GM23338 (cell line): ENCODE measurements at regions not wholly inside any gene's neighbourhood (a gene's known extent, or its start where the extent isn't known, plus 50 kb on each side); places are given as distances from the start of the nearest gene placed in this dataset.

Experiments used
- ATAC-seq: fragments of 200-7000 bp; cut with Tn5 transposase; 3 replicates; pipeline ENCODE4 v1.9.1; 2020
- DNase-seq: peaks from one replicate; pipeline ENCODE4 v3.0.0-alpha.2; 2015; ENCODE audit warnings: low spot score
- H2AFZ ChIP-seq: fragments of 200-600 bp; sonication (generic); 2 replicates; pipeline ENCODE4 v1.8.0; 2016; ENCODE audit warnings: antibody characterized with exemption, mild to moderate bottlenecking, moderate library complexity
- H3F3A ChIP-seq: fragments of 200-600 bp; sonication (generic); replicated peaks from 2 replicates; pipeline ENCODE4 v1.8.0; 2017; ENCODE audit warnings: antibody characterized with exemption, mixed run types, low read depth
- H3K27ac ChIP-seq: fragments of 200-600 bp; sonication (generic); 2 replicates; pipeline ENCODE4 v1.6.1; 2016; ENCODE audit warnings: low read depth
- H3K27me3 ChIP-seq: fragments of 200-600 bp; sonication (generic); 2 replicates; pipeline ENCODE4 v1.8.0; 2016; ENCODE audit warnings: mild to moderate bottlenecking, mixed run types, moderate library complexity; ENCODE audit not compliant: insufficient read depth
- H3K36me3 ChIP-seq: fragments of 200-600 bp; sonication (generic); 2 replicates; pipeline ENCODE4 v1.8.0; 2016; ENCODE audit warnings: mild to moderate bottlenecking; ENCODE audit not compliant: insufficient read depth
- H3K4me1 ChIP-seq: fragments of 200-600 bp; sonication (generic); 2 replicates; pipeline ENCODE4 v1.8.0; 2016; ENCODE audit warnings: mild to moderate bottlenecking, moderate library complexity; ENCODE audit not compliant: insufficient read depth
- H3K4me2 ChIP-seq: fragments of 200-600 bp; sonication (generic); 2 replicates; pipeline ENCODE4 v1.7.1; 2017; ENCODE audit warnings: mixed run types
- H3K4me3 ChIP-seq: fragments of 200-600 bp; sonication (generic); 2 replicates; pipeline ENCODE4 v1.6.1; 2016; ENCODE audit warnings: mixed run types
- H3K79me2 ChIP-seq: fragments of 200-600 bp; sonication (generic); replicated peaks from 2 replicates; pipeline ENCODE4 v1.8.0; 2017; ENCODE audit warnings: mild to moderate bottlenecking; ENCODE audit not compliant: insufficient read depth
- H3K9me2 ChIP-seq: fragments of 200-600 bp; sonication (generic); 2 replicates; pipeline ENCODE4 v1.8.0; 2017; ENCODE audit not compliant: insufficient read depth
- H4K20me1 ChIP-seq: fragments of 200-600 bp; sonication (generic); replicated peaks from 2 replicates; pipeline ENCODE4 v1.8.0; 2017; ENCODE audit warnings: mild to moderate bottlenecking; ENCODE audit not compliant: insufficient read depth
- H3K27ac Mint-ChIP-seq: 2 replicates; pipeline ENCODE4 v1.8.0; 2020; ENCODE audit warnings: inconsistent platforms, mild to moderate bottlenecking, moderate library complexity, mixed read lengths
- H3K27me3 Mint-ChIP-seq: 3 replicates; pipeline ENCODE4 v1.8.0; 2022; ENCODE audit warnings: low read depth, mild to moderate bottlenecking, moderate library complexity, mixed read lengths, inconsistent platforms; ENCODE audit not compliant: insufficient read depth, poor library complexity
- H3K36me3 Mint-ChIP-seq: 3 replicates; pipeline ENCODE4 v1.8.0; 2021; ENCODE audit warnings: low read depth, mild to moderate bottlenecking, inconsistent platforms, moderate library complexity, mixed read lengths
- H3K4me1 Mint-ChIP-seq: 3 replicates; pipeline ENCODE4 v1.8.0; 2020; ENCODE audit warnings: mild to moderate bottlenecking, inconsistent platforms, mixed read lengths
- H3K4me3 Mint-ChIP-seq: 3 replicates; pipeline ENCODE4 v1.8.0; 2021; ENCODE audit warnings: moderate library complexity, mild to moderate bottlenecking, inconsistent platforms, mixed read lengths
- H3K9me3 Mint-ChIP-seq: 3 replicates; pipeline ENCODE4 v1.8.0; 2020; ENCODE audit warnings: moderate library complexity, mild to moderate bottlenecking, inconsistent platforms, mixed read lengths
- CREB1 ChIP-seq: fragments of 250-450 bp; sonication (Bioruptor Pico); IDR thresholded peaks from 2 replicates; pipeline ENCODE4 v1.5.0; 2020; ENCODE audit warnings: low read depth, mild to moderate bottlenecking, moderate library complexity
- ETS1 ChIP-seq: IDR thresholded peaks from 2 replicates; pipeline ENCODE4 v1.6.1; 2016; ENCODE audit warnings: antibody characterized with exemption
- EZH2 ChIP-seq: fragments of 200-600 bp; sonication (generic); IDR thresholded peaks from one replicate; pipeline ENCODE4 v1.8.0; 2017; ENCODE audit warnings: antibody characterized with exemption, mild to moderate bottlenecking, low read depth; ENCODE audit not compliant: unreplicated experiment
- EZH2phosphoT487 ChIP-seq: fragments of 200-600 bp; sonication (generic); IDR thresholded peaks from one replicate; pipeline ENCODE4 v1.8.1; 2018; ENCODE audit warnings: antibody characterized with exemption; ENCODE audit not compliant: unreplicated experiment
- JUNB ChIP-seq: IDR thresholded peaks from one replicate; pipeline ENCODE4 v1.6.1; 2016; ENCODE audit warnings: antibody characterized with exemption; ENCODE audit not compliant: unreplicated experiment
- POLR2AphosphoS5 ChIP-seq: IDR thresholded peaks from 2 replicates; pipeline ENCODE4 v1.6.1; 2016; ENCODE audit warnings: antibody characterized with exemption, low read depth
- REST ChIP-seq: IDR thresholded peaks from one replicate; pipeline ENCODE4 v1.6.1; 2018; ENCODE audit warnings: antibody characterized with exemption; ENCODE audit not compliant: unreplicated experiment
- STAT1 ChIP-seq: IDR thresholded peaks from one replicate; pipeline ENCODE4 v1.6.1; 2016; ENCODE audit warnings: antibody characterized with exemption; ENCODE audit not compliant: unreplicated experiment
- ZNF114 ChIP-seq: fragments of 250-450 bp; sonication (Bioruptor Pico); IDR thresholded peaks from 2 replicates; pipeline ENCODE4 v1.5.0; 2020; ENCODE audit warnings: mild to moderate bottlenecking, moderate library complexity
- ZNF331 ChIP-seq: fragments of 250-450 bp; sonication (Bioruptor Pico); IDR thresholded peaks from 2 replicates; pipeline ENCODE4 v1.5.0; 2020; ENCODE audit warnings: low read depth, mild to moderate bottlenecking, moderate library complexity

- TF ChIP-seq STAT1: no peak
- TF ChIP-seq JUNB: no peak
- no peak for TF ChIP-seq POLR2AphosphoS5
- TF ChIP-seq CREB1 (CRISPR knock-in tag): no peak
- no peak for TF ChIP-seq ETS1
- TF ChIP-seq ZNF331 (CRISPR knock-in tag): no peak
- no peak for TF ChIP-seq REST
- no peak for TF ChIP-seq EZH2
Measured at GRCh38 chr3:154753101-154753500, 323.1 kb upstream of the GPR149 start (continued).

- Mint-ChIP-seq H3K9me3 (no peaks in the 10 kb centered on the region), H3K4me3 (no peak overlapping the region), H3K27me3 (no peaks in the 10 kb centered on the region), H3K27ac (no peak overlapping the region), H3K4me1 (no peaks in the 10 kb centered on the region), H3K36me3 (no peaks in the 10 kb centered on the region)
- no peak overlapping the region for H3K4me3 ChIP-seq
- no peak for DNase-seq
- H3K4me1 ChIP-seq: no peaks in the 10 kb centered on the region
- H3K27me3 ChIP-seq: no peaks in the 10 kb centered on the region
- no peaks in the 10 kb centered on the region for H3K36me3 ChIP-seq
- no peak overlapping the region for H2AFZ ChIP-seq
- no peak for TF ChIP-seq ZNF114 (CRISPR knock-in tag)
- TF ChIP-seq EZH2phosphoT487: no peak
- TF ChIP-seq REST: no peak
- no peak for TF ChIP-seq JUNB
- TF ChIP-seq CREB1 (CRISPR knock-in tag): no peak
- TF ChIP-seq POLR2AphosphoS5: no peak
- H3F3A ChIP-seq: no peaks in the 10 kb centered on the region
- no peak for ATAC-seq
- H3K4me2 ChIP-seq: no peak overlapping the region
- H3K79me2 ChIP-seq: no peaks in the 10 kb centered on the region
- no peaks in the 10 kb centered on the region for H4K20me1 ChIP-seq
- no peaks in the 10 kb centered on the region for H3K9me2 ChIP-seq
- no peak overlapping the region for H3K27ac ChIP-seq
Measured at GRCh38 chr3:154749514-154749913, 319.5 kb upstream of the GPR149 start.
